ENCODE measurements at regions not wholly inside any gene's neighbourhood (a gene's known extent, or its start where the extent isn't known, plus 50 kb on each side); places are given as distances from the start of the nearest gene placed in this dataset.
A peak's percentile ranks its signal among the peaks of the same experiment; 100 is the strongest.
"Not testable (repeated sequence)": the region's sequence is repeated elsewhere in the genome, so short reads cannot be mapped to it uniquely, and the experiment has no call there.

GRCh38 chr9:87337335-87338087 lies 160.2 kb upstream of the DAPK1 start:
- no peak for DNase-seq

GRCh38 chr9:87338088-87338989 lies 159.3 kb upstream of the DAPK1 start:
- no peak for DNase-seq

- no peak for DNase-seq
Measured at GRCh38 chr9:87340391-87340790, 157.3 kb upstream of the DAPK1 start.

- no peak for DNase-seq
Measured at GRCh38 chr9:87342743-87343142, 154.9 kb upstream of the DAPK1 start.

- DNase-seq: peak in 1 of 14 donors; percentile 28
Measured at GRCh38 chr9:87343816-87344430, 153.7 kb upstream of the DAPK1 start.

- no peak for DNase-seq
Measured at GRCh38 chr9:87346061-87346665, 151.5 kb upstream of the DAPK1 start.

- no peak for DNase-seq
Measured at GRCh38 chr9:87350915-87351314, 146.8 kb upstream of the DAPK1 start.

- no peak for DNase-seq
Measured at GRCh38 chr9:87353301-87353700, 144.4 kb upstream of the DAPK1 start.

- no peak for DNase-seq
Measured at GRCh38 chr9:87354147-87354546, 143.5 kb upstream of the DAPK1 start.

GRCh38 chr9:87357600-87357999 lies 140.1 kb upstream of the DAPK1 start:
- DNase-seq: no peak

GRCh38 chr9:87359264-87359663 lies 138.4 kb upstream of the DAPK1 start:
- DNase-seq: no peak

GRCh38 chr9:87359958-87360601 lies 137.6 kb upstream of the DAPK1 start:
- DNase-seq: no peak

GRCh38 chr9:87370049-87370685 lies 127.5 kb upstream of the DAPK1 start:
- no peak for DNase-seq

- DNase-seq: no peak
Measured at GRCh38 chr9:87371795-87372355, 125.8 kb upstream of the DAPK1 start.

GRCh38 chr9:87372356-87372851 lies 125.3 kb upstream of the DAPK1 start:
- no peak for DNase-seq

GRCh38 chr9:87374023-87374919 lies 123.4 kb upstream of the DAPK1 start:
- DNase-seq: not testable (repeated sequence)

GRCh38 chr9:87375397-87376073 lies 122.1 kb upstream of the DAPK1 start:
- DNase-seq: no peak

GRCh38 chr9:87378676-87379075 lies 119.0 kb upstream of the DAPK1 start:
- no peak for DNase-seq

GRCh38 chr9:87379300-87379699 lies 118.4 kb upstream of the DAPK1 start:
- DNase-seq: no peak
